ENCODE measurements at regions not wholly inside any gene's neighbourhood (a gene's known extent, or its start where the extent isn't known, plus 50 kb on each side); places are given as distances from the start of the nearest gene placed in this dataset.

DNA sequence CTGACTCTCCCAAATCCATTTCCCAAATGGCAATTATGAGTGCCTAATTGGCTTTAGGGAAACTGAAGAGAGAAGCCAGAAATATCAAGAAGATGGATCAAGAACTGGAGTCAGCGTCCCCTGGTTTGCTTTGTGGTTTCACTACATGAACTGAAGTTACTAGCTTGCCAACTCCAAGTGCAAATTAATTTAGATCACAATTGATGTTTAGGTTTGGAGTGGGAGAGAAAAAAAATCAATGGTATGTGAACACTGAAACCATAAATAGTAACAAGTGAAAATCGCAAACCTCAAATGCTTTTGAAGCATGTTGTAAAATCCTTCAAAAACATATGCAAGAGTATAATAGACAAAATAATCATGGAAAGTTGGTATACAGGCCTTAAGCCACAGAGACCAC is 1528.6 kb upstream of the SLC10A2 start:
- no peak for TF ChIP-seq PHF8 (conservative IDR thresholded peaks at IDR 0.05; ENCODE audit: low read depth, low read length)
- TF ChIP-seq, protein P1, sequence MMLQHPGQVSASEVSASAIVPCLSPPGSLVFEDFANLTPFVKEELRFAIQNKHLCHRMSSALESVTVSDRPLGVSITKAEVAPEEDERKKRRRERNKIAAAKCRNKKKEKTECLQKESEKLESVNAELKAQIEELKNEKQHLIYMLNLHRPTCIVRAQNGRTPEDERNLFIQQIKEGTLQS (IDR thresholded peaks at IDR 0.05; ENCODE audit: insufficient read depth, low read depth, low read length) = no peak
- TF ChIP-seq RNF2 (IDR thresholded peaks at IDR 0.05; ENCODE audit: borderline replicate concordance, low read depth, low read length, missing control alignments, poor library complexity, severe bottlenecking) = no peak
- TF ChIP-seq, protein P2, sequence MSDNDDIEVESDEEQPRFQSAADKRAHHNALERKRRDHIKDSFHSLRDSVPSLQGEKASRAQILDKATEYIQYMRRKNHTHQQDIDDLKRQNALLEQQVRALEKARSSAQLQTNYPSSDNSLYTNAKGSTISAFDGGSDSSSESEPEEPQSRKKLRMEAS (IDR thresholded peaks at IDR 0.05) = no peak
- no peak for TF ChIP-seq CREB1 (IDR thresholded peaks at IDR 0.05)
- TF ChIP-seq, protein P3, sequence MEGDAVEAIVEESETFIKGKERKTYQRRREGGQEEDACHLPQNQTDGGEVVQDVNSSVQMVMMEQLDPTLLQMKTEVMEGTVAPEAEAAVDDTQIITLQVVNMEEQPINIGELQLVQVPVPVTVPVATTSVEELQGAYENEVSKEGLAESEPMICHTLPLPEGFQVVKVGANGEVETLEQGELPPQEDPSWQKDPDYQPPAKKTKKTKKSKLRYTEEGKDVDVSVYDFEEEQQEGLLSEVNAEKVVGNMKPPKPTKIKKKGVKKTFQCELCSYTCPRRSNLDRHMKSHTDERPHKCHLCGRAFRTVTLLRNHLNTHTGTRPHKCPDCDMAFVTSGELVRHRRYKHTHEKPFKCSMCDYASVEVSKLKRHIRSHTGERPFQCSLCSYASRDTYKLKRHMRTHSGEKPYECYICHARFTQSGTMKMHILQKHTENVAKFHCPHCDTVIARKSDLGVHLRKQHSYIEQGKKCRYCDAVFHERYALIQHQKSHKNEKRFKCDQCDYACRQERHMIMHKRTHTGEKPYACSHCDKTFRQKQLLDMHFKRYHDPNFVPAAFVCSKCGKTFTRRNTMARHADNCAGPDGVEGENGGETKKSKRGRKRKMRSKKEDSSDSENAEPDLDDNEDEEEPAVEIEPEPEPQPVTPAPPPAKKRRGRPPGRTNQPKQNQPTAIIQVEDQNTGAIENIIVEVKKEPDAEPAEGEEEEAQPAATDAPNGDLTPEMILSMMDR (IDR thresholded peaks at IDR 0.05; ENCODE audit: control extremely low read depth in 1 of 3, insufficient read depth in 1 of 3, low read depth in 1 of 3, low read length in 3 of 3) = no peak
- TF ChIP-seq EGR1 (IDR thresholded peaks at IDR 0.05; ENCODE audit: borderline replicate concordance, low read depth, low read length) = no peak
